Kidney (tissue), 13 donors: ENCODE measurements at regions not wholly inside any gene's neighbourhood (a gene's known extent, or its start where the extent isn't known, plus 50 kb on each side); places are given as distances from the start of the nearest gene placed in this dataset.

Experiments used
- DNase-seq, 5 donors: peaks; one replicate each; pipeline ENCODE4 v3.0.0-alpha.2; 2013 to 2020
- FAIRE-seq: peaks from 2 replicates; lab custom pipeline; 2012; peaks lifted over from hg19 to GRCh38; lab: Jason Lieb, UNC
- H3K27ac ChIP-seq, 2 donors: one replicate each; pipeline ENCODE4 v1.7.0; 2013; ENCODE audit warnings: low read depth in 2 of 2, low read length in 2 of 2, inconsistent platforms in 1 of 2
- H3K27me3 ChIP-seq: one replicate; pipeline ENCODE4 v1.7.1; 2013; ENCODE audit warnings: low read length, inconsistent platforms; ENCODE audit not compliant: control insufficient read depth, insufficient read depth
- H3K36me3 ChIP-seq, 3 donors: one replicate each; pipeline versions ENCODE4 v1.7.0 to v1.7.1; 2013; ENCODE audit warnings: low read length in 3 of 3, control low read depth in 1 of 3, inconsistent platforms in 1 of 3; ENCODE audit not compliant: insufficient read depth in 3 of 3, control insufficient read depth in 2 of 3
- H3K4me1 ChIP-seq, 3 donors: one replicate each; pipeline versions ENCODE4 v1.7.0 to v1.7.1; 2013; ENCODE audit warnings: low read length in 3 of 3, inconsistent platforms in 1 of 3, low read depth in 1 of 3; ENCODE audit not compliant: control insufficient read depth in 2 of 3, insufficient read depth in 2 of 3
- H3K4me3 ChIP-seq, 3 donors: one replicate each; pipeline versions ENCODE4 v1.7.0 to v1.8.1; 2013; ENCODE audit warnings: low read length in 3 of 3, control low read depth in 1 of 3, inconsistent platforms in 1 of 3
- H3K9ac ChIP-seq, 3 donors: one replicate each; pipeline versions ENCODE4 v1.7.0 to v1.7.1; 2013; ENCODE audit warnings: low read length in 3 of 3, control low read depth in 1 of 3, inconsistent platforms in 1 of 3
- H3K9me3 ChIP-seq, 3 donors: one replicate each; pipeline versions ENCODE4 v1.7.0 to v1.7.1; 2013; ENCODE audit warnings: low read length in 3 of 3, control low read depth in 1 of 3, inconsistent platforms in 1 of 3; ENCODE audit not compliant: control insufficient read depth in 2 of 3, insufficient read depth in 1 of 3
- intact Hi-C: fragments of 100-400 bp; cut with DNase I; formaldehyde crosslinking; loops from one replicate; pipeline ENCODE4 v1.11.1; 2022
- TF ChIP-seq, protein P1 (sequence below): IDR thresholded peaks from 3 replicates; pipeline ENCODE4 v1.5.1; 2012; ENCODE audit warnings: mild to moderate bottlenecking, moderate library complexity, borderline replicate concordance; ENCODE audit not compliant: insufficient read depth; ENCODE audit errors: extremely low read depth
- donor health status: control.
- donor health status: control.
- donor health status: control.
- donor health status: control.
- donor health status: control.
- donor health status: DM: yes; HTN: yes; CAD: no.
- donor health status: Normal renal cell carcinoma (clear cell type).

DNA sequence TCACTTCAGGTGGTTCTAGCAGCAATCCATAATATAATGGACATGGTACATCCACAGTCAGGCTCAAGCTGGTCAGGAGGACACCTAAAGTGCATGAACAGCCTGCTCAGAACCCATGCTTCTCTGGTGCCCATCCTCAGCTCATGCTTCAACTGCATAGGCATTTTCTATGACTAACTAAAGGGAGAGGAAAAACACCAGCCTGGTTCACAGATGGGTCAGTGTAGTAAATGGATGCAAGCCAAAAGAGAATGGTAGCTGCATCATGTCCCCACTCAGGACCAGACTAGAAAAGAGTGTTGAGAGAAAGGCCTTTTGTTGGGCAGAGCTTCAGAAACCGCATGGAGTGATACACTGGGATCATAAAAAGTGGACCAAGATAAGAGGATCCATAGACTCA lies 556.6 kb downstream of the TLE1 start:
- TF ChIP-seq, protein P1, sequence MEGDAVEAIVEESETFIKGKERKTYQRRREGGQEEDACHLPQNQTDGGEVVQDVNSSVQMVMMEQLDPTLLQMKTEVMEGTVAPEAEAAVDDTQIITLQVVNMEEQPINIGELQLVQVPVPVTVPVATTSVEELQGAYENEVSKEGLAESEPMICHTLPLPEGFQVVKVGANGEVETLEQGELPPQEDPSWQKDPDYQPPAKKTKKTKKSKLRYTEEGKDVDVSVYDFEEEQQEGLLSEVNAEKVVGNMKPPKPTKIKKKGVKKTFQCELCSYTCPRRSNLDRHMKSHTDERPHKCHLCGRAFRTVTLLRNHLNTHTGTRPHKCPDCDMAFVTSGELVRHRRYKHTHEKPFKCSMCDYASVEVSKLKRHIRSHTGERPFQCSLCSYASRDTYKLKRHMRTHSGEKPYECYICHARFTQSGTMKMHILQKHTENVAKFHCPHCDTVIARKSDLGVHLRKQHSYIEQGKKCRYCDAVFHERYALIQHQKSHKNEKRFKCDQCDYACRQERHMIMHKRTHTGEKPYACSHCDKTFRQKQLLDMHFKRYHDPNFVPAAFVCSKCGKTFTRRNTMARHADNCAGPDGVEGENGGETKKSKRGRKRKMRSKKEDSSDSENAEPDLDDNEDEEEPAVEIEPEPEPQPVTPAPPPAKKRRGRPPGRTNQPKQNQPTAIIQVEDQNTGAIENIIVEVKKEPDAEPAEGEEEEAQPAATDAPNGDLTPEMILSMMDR = no peak
- FAIRE-seq (no peak), DNase-seq (no peak)
- intact Hi-C loops = no loop called here
- no peaks in the 10 kb centered on the region for H3K4me1 ChIP-seq
- no peak overlapping the region for H3K4me3 ChIP-seq
- H3K9me3 ChIP-seq = no peaks in the 10 kb centered on the region
- no peak overlapping the region for H3K27ac ChIP-seq
- no peaks in the 10 kb centered on the region for H3K36me3 ChIP-seq
- H3K27me3 ChIP-seq = no peaks in the 10 kb centered on the region
- H3K9ac ChIP-seq = no peak overlapping the region

DNA sequence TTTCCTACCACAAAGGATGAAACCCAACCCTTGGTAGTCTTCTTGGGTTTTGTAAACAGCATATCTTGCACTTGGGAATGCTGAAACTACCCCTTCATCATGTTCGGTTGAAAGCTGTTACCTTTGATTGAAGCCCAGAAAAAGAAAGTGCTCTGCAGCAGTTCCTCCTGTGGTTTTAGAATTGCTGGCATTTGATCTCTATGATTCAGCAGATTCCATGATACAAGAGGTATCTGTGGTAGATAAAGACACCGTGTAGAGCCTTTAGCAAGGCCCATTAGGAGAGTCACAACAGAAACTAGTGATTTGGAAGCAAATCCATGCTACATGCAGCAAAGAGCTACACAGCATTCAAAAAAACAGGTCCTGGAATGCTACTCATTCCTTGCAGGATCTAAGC lies 557.0 kb downstream of the TLE1 start:
- no peak overlapping the region for H3K4me3 ChIP-seq
- no peak overlapping the region for H3K9ac ChIP-seq
- intact Hi-C loops = no loop called here
- no peak for FAIRE-seq
- no peaks in the 10 kb centered on the region for H3K4me1 ChIP-seq
- H3K36me3 ChIP-seq = no peaks in the 10 kb centered on the region
- TF ChIP-seq, protein P1 = no peak
- H3K9me3 ChIP-seq = no peaks in the 10 kb centered on the region
- H3K27me3 ChIP-seq = no peaks in the 10 kb centered on the region
- DNase-seq = no peak
- H3K27ac ChIP-seq = no peak overlapping the region

DNA sequence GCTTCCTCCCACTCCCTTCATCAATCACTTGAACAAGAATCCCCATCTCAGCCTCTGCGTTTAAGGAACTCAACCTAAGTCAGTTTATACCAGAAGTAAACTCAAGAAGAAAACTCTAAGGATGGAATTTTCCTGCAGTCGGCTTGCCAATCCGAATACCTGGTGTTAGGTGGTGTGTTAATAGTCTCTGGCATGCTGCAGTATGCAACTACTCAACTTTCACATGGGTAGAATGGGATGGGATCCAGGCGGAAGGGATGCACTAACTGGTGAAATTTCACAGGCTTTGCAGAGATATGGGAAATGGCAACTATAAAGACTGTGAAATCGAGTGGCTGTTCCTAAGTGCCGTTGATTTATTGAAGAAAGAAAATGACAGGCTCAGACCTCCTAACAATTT lies 560.6 kb downstream of the TLE1 start:
- Histone ChIP-seq H3K27me3 (no peaks in the 10 kb centered on the region), H3K27ac (no peak overlapping the region), H3K9ac (no peak overlapping the region), H3K4me3 (no peak overlapping the region), H3K36me3 (no peaks in the 10 kb centered on the region), H3K4me1 (no peaks in the 10 kb centered on the region), H3K9me3 (no peaks in the 10 kb centered on the region)
- intact Hi-C loops = no loop called here
- TF ChIP-seq, protein P1 = no peak
- FAIRE-seq = no peak
- DNase-seq = no peak

DNA sequence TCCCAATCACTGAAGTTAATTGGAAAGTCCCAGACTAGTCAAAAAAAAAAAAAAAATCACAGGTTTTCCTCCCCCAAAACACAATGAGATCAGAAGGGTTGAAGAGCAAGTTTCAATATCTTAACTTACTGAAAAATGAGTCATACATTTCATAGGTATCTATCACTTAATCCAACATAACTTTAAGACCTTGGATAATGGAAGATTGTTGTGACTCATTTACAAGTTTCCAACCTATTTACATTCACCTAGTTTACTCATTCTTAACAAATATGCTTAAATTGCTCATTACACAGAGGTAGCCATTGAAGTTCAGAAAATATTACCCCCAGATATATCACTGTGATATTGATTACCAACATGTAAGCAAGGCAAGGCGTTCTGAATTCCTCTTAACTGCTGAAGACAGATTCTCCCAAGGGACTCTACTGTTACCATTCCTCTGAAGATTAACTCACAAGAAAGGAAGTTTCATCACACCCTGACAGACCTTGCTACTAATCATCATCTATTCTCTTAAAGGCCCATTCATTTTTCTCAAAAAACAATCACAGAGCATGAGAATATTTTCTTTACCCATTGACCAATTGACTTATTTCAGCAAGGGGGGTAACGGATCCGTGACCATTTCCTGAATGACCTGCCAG lies 563.8 kb downstream of the TLE1 start:
- H3K27me3 ChIP-seq = no peaks in the 10 kb centered on the region
- DNase-seq (no peak), FAIRE-seq (no peak)
- H3K4me1 ChIP-seq = no peaks in the 10 kb centered on the region
- H3K9ac ChIP-seq = no peak overlapping the region
- intact Hi-C loops = no loop called here
- TF ChIP-seq, protein P1 = no peak
- no peak overlapping the region for H3K4me3 ChIP-seq
- no peak overlapping the region for H3K27ac ChIP-seq
- H3K36me3 ChIP-seq = no peaks in the 10 kb centered on the region
- no peaks in the 10 kb centered on the region for H3K9me3 ChIP-seq
